GM18511 (cell line): ENCODE measurements at regions not wholly inside any gene's neighbourhood (a gene's known extent, or its start where the extent isn't known, plus 50 kb on each side); places are given as distances from the start of the nearest gene placed in this dataset.

Source experiments
- ATAC-seq: cut with Tn5 transposase; IDR thresholded peaks from one replicate; pipeline ENCODE4 v1.9.1; 2021; ENCODE audit warnings: mild to moderate bottlenecking, moderate library complexity; ENCODE audit not compliant: unreplicated experiment

- no peak for ATAC-seq
These were observed 233.5 kb downstream of the OMA1 start for GRCh38 chr1:58312971-58313563.

- ATAC-seq = no peak
These were observed 234.1 kb downstream of the OMA1 start for GRCh38 chr1:58312461-58312860.

GRCh38 chr1:58310881-58311280 lies 235.6 kb downstream of the OMA1 start:
- ATAC-seq = no peak

GRCh38 chr1:58310469-58310868 lies 236.1 kb downstream of the OMA1 start:
- ATAC-seq = no peak

- no peak for ATAC-seq
These were observed 238.3 kb downstream of the OMA1 start for GRCh38 chr1:58308206-58308605.

GRCh38 chr1:58307431-58307830 lies 239.1 kb downstream of the OMA1 start:
- no peak for ATAC-seq

- no peak for ATAC-seq
These were observed 240.9 kb downstream of the OMA1 start for GRCh38 chr1:58305622-58306021.

GRCh38 chr1:58304346-58304975 lies 242.1 kb downstream of the OMA1 start:
- ATAC-seq = no peak

- no peak for ATAC-seq
These were observed 242.7 kb downstream of the OMA1 start for GRCh38 chr1:58303841-58304240.

- ATAC-seq = no peak
These were observed 253.1 kb downstream of the OMA1 start for GRCh38 chr1:58293388-58293787.

- no peak for ATAC-seq
These were observed 255.7 kb downstream of the OMA1 start for GRCh38 chr1:58290685-58291372.

- ATAC-seq = no peak
These were observed 257.8 kb downstream of the OMA1 start for GRCh38 chr1:58288624-58289142.

GRCh38 chr1:58287894-58288623 lies 258.5 kb downstream of the OMA1 start:
- no peak for ATAC-seq

- ATAC-seq = no peak
These were observed 262.4 kb downstream of the OMA1 start for GRCh38 chr1:58284225-58284510.

GRCh38 chr1:58283388-58284224 lies 262.9 kb downstream of the OMA1 start:
- no peak for ATAC-seq

- ATAC-seq = no peak
These were observed 263.7 kb downstream of the OMA1 start for GRCh38 chr1:58282623-58283387.

- no peak for ATAC-seq
These were observed 280.3 kb downstream of the OMA1 start for GRCh38 chr1:58266242-58266641.

- no peak for ATAC-seq
These were observed 282.1 kb downstream of the OMA1 start for GRCh38 chr1:58264462-58264861.

- no peak for ATAC-seq
These were observed 283.8 kb downstream of the OMA1 start for GRCh38 chr1:58262702-58263101.

- no peak for ATAC-seq
These were observed 288.4 kb downstream of the OMA1 start for GRCh38 chr1:58258082-58258481.
